LNCaP clone FGC (cell line): ENCODE measurements at regions not wholly inside any gene's neighbourhood (a gene's known extent, or its start where the extent isn't known, plus 50 kb on each side); places are given as distances from the start of the nearest gene placed in this dataset.
A peak's percentile ranks its signal among the peaks of the same experiment; 100 is the strongest.

Source experiments
- DNase-seq: peaks from one replicate; pipeline ENCODE4 v3.0.0-alpha.2; 2011; ENCODE audit warnings: low read depth
- H3K4me3 ChIP-seq: 2 replicates; pipeline ENCODE4 v1.5.1; 2011; ENCODE audit warnings: mild to moderate bottlenecking, low read depth, low read length, control low read depth
- CTCF ChIP-seq: IDR thresholded peaks from 2 replicates; pipeline ENCODE4 v1.5.1; 2012; ENCODE audit warnings: mild to moderate bottlenecking; ENCODE audit not compliant: control insufficient read depth, insufficient read depth; ENCODE audit errors: extremely low read depth

GRCh38 chr5:176737746-176738636 lies 72.4 kb upstream of the UNC5A start:
- H3K4me3 ChIP-seq, result no peak overlapping the region
- no peak for TF ChIP-seq CTCF
- DNase-seq, result no peak

DNA sequence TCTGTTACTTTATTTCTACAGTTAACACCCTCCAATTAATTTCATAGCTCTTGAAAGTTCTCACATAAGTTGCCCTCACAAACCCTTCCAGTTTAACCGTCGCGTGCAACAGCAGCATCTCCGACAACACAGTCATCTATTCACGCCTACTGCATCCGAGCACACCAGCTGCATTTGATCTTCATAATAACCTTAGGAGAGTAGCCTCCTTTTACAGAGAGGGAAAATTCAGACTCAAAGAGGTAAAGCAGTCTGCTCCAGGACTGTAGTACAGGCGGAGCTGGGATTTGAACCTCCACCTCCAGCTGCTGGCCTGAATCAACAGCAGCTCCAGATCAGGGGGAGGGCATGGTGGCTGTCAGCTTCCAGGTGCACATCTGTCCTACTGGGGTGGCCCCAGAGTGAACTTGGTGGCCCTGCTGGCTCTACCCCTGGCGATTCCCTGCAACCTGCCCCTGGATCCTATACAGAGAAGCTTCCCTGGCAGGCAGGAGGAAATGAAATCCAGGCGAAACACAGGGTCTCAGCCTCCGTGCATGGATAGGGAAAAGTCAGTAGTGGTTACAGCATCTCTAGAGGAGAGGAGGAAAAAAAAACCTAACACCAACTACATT lies 71.6 kb upstream of the UNC5A start:
- no peak for DNase-seq
- H3K4me3 ChIP-seq, result no peak overlapping the region
- no peak for TF ChIP-seq CTCF

GRCh38 chr5:176739461-176740051 lies 70.8 kb upstream of the UNC5A start:
- no peak overlapping the region for H3K4me3 ChIP-seq
- no peak for DNase-seq
- TF ChIP-seq CTCF, result no peak

- peak; percentile 38 for DNase-seq
- no peak overlapping the region for H3K4me3 ChIP-seq
- no peak for TF ChIP-seq CTCF
These were observed 70.1 kb upstream of the UNC5A start for GRCh38 chr5:176740131-176740701.

DNA sequence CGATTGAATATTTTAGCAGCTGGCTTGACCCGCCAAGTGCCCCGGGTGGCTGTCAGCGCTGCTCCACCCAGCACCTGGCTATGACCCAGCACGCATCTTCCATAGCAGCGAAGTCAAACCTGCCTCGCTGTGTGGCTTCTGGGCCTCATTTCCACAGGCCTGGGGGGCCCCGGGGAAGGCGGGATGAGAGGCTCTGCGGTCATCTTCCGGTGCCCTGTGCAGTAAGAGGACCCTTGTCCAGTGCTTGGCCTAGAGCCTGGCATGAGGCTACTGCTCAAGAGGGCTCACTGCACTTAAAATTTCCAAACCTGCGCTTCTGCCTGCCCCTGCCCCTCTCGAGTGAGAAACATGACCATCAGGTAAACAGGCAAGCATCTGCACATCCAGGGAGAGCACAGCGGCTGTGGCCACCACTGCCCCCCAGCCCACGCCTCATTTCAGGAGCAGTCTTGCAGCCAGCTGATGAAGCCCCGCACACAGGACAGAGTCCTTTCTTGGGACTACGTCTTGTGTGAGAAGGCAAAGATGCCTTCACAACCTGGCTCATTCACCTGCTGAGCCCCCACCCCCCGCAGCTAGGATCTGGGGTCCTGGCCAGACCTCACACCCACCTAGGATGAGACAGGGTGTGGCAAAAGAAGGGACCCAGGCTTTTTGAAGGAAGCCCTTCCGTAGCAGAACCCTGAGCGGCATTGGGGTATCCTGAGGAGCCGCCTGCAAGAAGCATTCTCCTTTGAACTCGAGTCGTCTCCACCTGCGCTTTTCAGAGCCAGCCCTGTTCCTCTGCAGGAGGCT lies 69.5 kb upstream of the UNC5A start:
- DNase-seq, result no peak
- TF ChIP-seq CTCF, result no peak
- H3K4me3 ChIP-seq, result no peak overlapping the region

DNA sequence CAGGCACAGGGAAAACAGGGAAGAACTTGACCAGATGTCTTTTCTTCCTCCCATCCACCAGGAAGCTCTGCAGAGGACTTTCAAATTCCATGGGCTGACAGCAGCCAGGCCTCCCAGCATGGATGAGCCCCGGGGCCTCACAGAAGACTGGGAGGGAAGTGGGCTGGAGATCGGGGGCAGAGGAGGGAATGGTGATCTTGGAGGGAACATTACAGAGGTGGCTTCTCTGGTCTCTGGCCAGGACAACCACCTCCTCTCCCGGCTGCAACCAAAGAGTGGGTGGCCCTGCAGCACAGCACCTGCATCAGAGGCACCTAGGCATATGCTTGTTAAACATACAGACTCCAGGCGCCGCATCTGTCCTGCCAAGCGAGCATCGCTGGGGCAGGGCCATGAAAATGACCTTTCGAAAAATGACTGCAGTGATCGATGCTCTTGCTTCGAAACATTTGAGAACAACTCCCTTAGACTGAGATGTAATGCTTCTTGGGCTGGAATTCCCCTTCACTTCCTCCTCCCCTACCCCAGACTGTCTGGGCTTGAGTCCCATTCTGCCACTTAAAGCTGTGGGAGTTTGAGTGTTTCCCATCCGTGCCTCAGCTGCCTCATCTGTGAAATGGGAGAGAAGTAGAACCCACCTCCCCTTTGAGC lies 68.7 kb upstream of the UNC5A start:
- no peak overlapping the region for H3K4me3 ChIP-seq
- no peak for DNase-seq
- TF ChIP-seq CTCF, result no peak
